ENCODE measurements at regions not wholly inside any gene's neighbourhood (a gene's known extent, or its start where the extent isn't known, plus 50 kb on each side); places are given as distances from the start of the nearest gene placed in this dataset.

DNA sequence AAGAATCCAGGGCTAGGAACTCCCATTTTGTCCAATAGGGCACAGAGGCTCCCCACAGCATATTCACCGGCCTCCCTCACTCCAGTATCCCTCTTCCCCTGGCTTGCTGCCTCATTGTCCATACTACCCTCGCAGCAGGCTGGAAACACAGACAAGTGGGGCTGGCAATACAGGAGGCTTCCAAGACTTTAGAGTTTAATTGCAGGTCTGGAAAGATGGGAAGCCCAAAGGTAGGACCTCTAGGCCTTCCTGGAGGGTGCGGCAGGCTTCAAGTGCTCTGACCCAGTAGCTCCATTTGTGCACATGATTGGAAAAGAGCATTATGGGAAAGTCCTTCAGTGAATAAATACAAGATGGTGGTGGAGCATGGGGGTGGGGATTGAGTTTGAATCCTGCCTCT is 166.7 kb downstream of the EVX1 start:
- Histone ChIP-seq H3K79me2 (replicated peaks; ENCODE audit: insufficient read depth, low read length) (no peaks in the 10 kb centered on the region), H2AFZ (ENCODE audit: low read depth, low read length) (no peak overlapping the region), H3K36me3 (ENCODE audit: insufficient read depth, low read length) (no peaks in the 10 kb centered on the region), H3K9me2 (ENCODE audit: insufficient read depth, low read length) (no peaks in the 10 kb centered on the region), H3K27me3 (ENCODE audit: insufficient read depth, low read depth, low read length) (no peaks in the 10 kb centered on the region), H3K27ac (ENCODE audit: low read length) (no peak overlapping the region), H3K9ac (ENCODE audit: low read length) (no peak overlapping the region), H3K4me3 (ENCODE audit: low read length) (no peak overlapping the region), H3K9me3 (ENCODE audit: low read length) (no peaks in the 10 kb centered on the region), H3K4me2 (ENCODE audit: low read length) (no peak overlapping the region), H4K20me1 (ENCODE audit: insufficient read depth) (no peaks in the 10 kb centered on the region), H3F3A (ENCODE audit: insufficient read depth, low read length, poor library complexity, severe bottlenecking) (no peaks in the 10 kb centered on the region)
- TF ChIP-seq MXI1 (conservative IDR thresholded peaks at IDR 0.05; ENCODE audit: poor library complexity, severe bottlenecking) (no peak), EZH2 (IDR thresholded peaks at IDR 0.05; ENCODE audit: borderline replicate concordance, insufficient read depth, low read length, poor library complexity, severe bottlenecking) (no peak), POLR2AphosphoS5 (IDR thresholded peaks at IDR 0.05) (no peak), TAF1 (IDR thresholded peaks at IDR 0.05; ENCODE audit: low read depth) (no peak), EP300 (conservative IDR thresholded peaks at IDR 0.05; ENCODE audit: poor library complexity, severe bottlenecking) (no peak), RAD21 (conservative IDR thresholded peaks at IDR 0.05) (no peak), SMC3 (conservative IDR thresholded peaks at IDR 0.05; ENCODE audit: poor library complexity) (no peak)
- TF ChIP-seq, protein P1, sequence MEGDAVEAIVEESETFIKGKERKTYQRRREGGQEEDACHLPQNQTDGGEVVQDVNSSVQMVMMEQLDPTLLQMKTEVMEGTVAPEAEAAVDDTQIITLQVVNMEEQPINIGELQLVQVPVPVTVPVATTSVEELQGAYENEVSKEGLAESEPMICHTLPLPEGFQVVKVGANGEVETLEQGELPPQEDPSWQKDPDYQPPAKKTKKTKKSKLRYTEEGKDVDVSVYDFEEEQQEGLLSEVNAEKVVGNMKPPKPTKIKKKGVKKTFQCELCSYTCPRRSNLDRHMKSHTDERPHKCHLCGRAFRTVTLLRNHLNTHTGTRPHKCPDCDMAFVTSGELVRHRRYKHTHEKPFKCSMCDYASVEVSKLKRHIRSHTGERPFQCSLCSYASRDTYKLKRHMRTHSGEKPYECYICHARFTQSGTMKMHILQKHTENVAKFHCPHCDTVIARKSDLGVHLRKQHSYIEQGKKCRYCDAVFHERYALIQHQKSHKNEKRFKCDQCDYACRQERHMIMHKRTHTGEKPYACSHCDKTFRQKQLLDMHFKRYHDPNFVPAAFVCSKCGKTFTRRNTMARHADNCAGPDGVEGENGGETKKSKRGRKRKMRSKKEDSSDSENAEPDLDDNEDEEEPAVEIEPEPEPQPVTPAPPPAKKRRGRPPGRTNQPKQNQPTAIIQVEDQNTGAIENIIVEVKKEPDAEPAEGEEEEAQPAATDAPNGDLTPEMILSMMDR (IDR thresholded peaks at IDR 0.05; ENCODE audit: poor library complexity, severe bottlenecking), result no peak
- TF ChIP-seq, protein P2, sequence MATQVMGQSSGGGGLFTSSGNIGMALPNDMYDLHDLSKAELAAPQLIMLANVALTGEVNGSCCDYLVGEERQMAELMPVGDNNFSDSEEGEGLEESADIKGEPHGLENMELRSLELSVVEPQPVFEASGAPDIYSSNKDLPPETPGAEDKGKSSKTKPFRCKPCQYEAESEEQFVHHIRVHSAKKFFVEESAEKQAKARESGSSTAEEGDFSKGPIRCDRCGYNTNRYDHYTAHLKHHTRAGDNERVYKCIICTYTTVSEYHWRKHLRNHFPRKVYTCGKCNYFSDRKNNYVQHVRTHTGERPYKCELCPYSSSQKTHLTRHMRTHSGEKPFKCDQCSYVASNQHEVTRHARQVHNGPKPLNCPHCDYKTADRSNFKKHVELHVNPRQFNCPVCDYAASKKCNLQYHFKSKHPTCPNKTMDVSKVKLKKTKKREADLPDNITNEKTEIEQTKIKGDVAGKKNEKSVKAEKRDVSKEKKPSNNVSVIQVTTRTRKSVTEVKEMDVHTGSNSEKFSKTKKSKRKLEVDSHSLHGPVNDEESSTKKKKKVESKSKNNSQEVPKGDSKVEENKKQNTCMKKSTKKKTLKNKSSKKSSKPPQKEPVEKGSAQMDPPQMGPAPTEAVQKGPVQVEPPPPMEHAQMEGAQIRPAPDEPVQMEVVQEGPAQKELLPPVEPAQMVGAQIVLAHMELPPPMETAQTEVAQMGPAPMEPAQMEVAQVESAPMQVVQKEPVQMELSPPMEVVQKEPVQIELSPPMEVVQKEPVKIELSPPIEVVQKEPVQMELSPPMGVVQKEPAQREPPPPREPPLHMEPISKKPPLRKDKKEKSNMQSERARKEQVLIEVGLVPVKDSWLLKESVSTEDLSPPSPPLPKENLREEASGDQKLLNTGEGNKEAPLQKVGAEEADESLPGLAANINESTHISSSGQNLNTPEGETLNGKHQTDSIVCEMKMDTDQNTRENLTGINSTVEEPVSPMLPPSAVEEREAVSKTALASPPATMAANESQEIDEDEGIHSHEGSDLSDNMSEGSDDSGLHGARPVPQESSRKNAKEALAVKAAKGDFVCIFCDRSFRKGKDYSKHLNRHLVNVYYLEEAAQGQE (IDR thresholded peaks at IDR 0.05; ENCODE audit: borderline replicate concordance), result no peak

DNA sequence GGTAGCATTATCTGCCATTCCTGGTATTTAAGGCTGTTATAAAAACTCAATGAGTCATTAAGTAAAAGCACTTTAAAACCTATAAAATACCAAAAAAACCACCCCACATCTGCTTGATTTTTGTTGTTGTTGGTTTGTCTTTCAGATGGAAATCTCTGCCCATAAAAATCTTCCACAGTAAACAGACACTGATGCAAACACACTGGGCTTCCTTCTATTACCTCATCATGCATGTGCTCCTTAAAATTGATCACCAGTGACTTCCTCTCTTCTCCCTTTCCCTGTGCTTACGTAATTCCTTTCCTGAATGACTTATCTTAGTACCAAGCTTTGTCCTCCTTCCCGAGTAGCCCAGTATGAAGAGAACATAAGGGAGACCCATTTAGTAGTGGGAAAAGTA is 167.2 kb downstream of the EVX1 start:
- Histone ChIP-seq H3K9ac (ENCODE audit: low read length) (no peak overlapping the region), H3K27ac (ENCODE audit: low read length) (no peak overlapping the region), H3K4me3 (ENCODE audit: low read length) (no peak overlapping the region), H2AFZ (ENCODE audit: low read depth, low read length) (no peak overlapping the region), H3F3A (ENCODE audit: insufficient read depth, low read length, poor library complexity, severe bottlenecking) (no peaks in the 10 kb centered on the region), H3K9me3 (ENCODE audit: low read length) (no peaks in the 10 kb centered on the region), H3K4me2 (ENCODE audit: low read length) (no peak overlapping the region), H3K9me2 (ENCODE audit: insufficient read depth, low read length) (no peaks in the 10 kb centered on the region), H4K20me1 (ENCODE audit: insufficient read depth) (no peaks in the 10 kb centered on the region), H3K79me2 (replicated peaks; ENCODE audit: insufficient read depth, low read length) (no peaks in the 10 kb centered on the region), H3K36me3 (ENCODE audit: insufficient read depth, low read length) (no peaks in the 10 kb centered on the region), H3K27me3 (ENCODE audit: insufficient read depth, low read depth, low read length) (no peaks in the 10 kb centered on the region)
- TF ChIP-seq SMC3 (conservative IDR thresholded peaks at IDR 0.05; ENCODE audit: poor library complexity) (no peak), RAD21 (conservative IDR thresholded peaks at IDR 0.05) (no peak), POLR2AphosphoS5 (IDR thresholded peaks at IDR 0.05) (no peak), MXI1 (conservative IDR thresholded peaks at IDR 0.05; ENCODE audit: poor library complexity, severe bottlenecking) (no peak), EP300 (conservative IDR thresholded peaks at IDR 0.05; ENCODE audit: poor library complexity, severe bottlenecking) (no peak)
